GM23248 (cell line): ENCODE measurements at regions not wholly inside any gene's neighbourhood (a gene's known extent, or its start where the extent isn't known, plus 50 kb on each side); places are given as distances from the start of the nearest gene placed in this dataset.

Experiments
- DNase-seq: peaks from one replicate; pipeline ENCODE4 v3.0.0-alpha.2; 2015
- H2AFZ ChIP-seq: fragments of 200-600 bp; sonication (generic); 2 replicates; pipeline ENCODE4 v1.6.1; 2016; ENCODE audit warnings: antibody characterized with exemption
- H3F3A ChIP-seq: fragments of 200-600 bp; sonication (generic); 2 replicates; pipeline ENCODE4 v1.6.1; 2016; ENCODE audit warnings: mild to moderate bottlenecking, antibody characterized with exemption, mixed run types; ENCODE audit not compliant: insufficient read depth
- H3K27ac ChIP-seq: fragments of 200-600 bp; sonication (generic); 2 replicates; pipeline ENCODE4 v1.5.1; 2016; ENCODE audit warnings: mild to moderate bottlenecking
- H3K27me3 ChIP-seq: fragments of 200-600 bp; sonication (generic); replicated peaks from 2 replicates; pipeline ENCODE4 v1.6.1; 2016; ENCODE audit warnings: mild to moderate bottlenecking; ENCODE audit not compliant: insufficient read depth
- H3K36me3 ChIP-seq: fragments of 200-600 bp; sonication (generic); 2 replicates; pipeline ENCODE4 v1.6.1; 2016; ENCODE audit warnings: low read depth, mild to moderate bottlenecking
- H3K4me1 ChIP-seq: fragments of 200-600 bp; sonication (generic); 2 replicates; pipeline ENCODE4 v1.6.1; 2016; ENCODE audit warnings: mild to moderate bottlenecking; ENCODE audit not compliant: insufficient read depth
- H3K4me2 ChIP-seq: fragments of 200-600 bp; sonication (generic); one replicate; pipeline ENCODE4 v1.6.1; 2016; ENCODE audit warnings: mild to moderate bottlenecking; ENCODE audit not compliant: unreplicated experiment
- H3K4me3 ChIP-seq: fragments of 200-600 bp; sonication (generic); 2 replicates; pipeline ENCODE4 v1.5.1; 2016; ENCODE audit warnings: mild to moderate bottlenecking
- H3K79me2 ChIP-seq: fragments of 200-600 bp; sonication (generic); 2 replicates; pipeline ENCODE4 v1.6.1; 2016; ENCODE audit warnings: mild to moderate bottlenecking; ENCODE audit not compliant: insufficient read depth
- H3K9ac ChIP-seq: fragments of 200-600 bp; sonication (generic); 2 replicates; pipeline ENCODE4 v1.6.1; 2016; ENCODE audit warnings: mild to moderate bottlenecking
- H3K9me2 ChIP-seq: fragments of 200-600 bp; sonication (generic); 2 replicates; pipeline ENCODE4 v1.6.1; 2016; ENCODE audit warnings: mixed run types, mild to moderate bottlenecking, moderate library complexity; ENCODE audit not compliant: insufficient read depth
- H3K9me3 ChIP-seq: fragments of 200-600 bp; sonication (generic); one replicate; pipeline ENCODE4 v1.6.1; 2017; ENCODE audit warnings: low read depth
- H4K20me1 ChIP-seq: fragments of 200-600 bp; sonication (generic); 2 replicates; pipeline ENCODE4 v1.6.0; 2016; ENCODE audit not compliant: insufficient read depth
- EZH2 ChIP-seq: fragments of 200-600 bp; sonication (generic); IDR thresholded peaks from 2 replicates; pipeline ENCODE4 v1.6.1; 2018; ENCODE audit warnings: antibody characterized with exemption, mild to moderate bottlenecking; ENCODE audit not compliant: insufficient read depth, poor library complexity, severe bottlenecking
- EZH2phosphoT487 ChIP-seq: fragments of 200-600 bp; sonication (generic); IDR thresholded peaks from 2 replicates; pipeline ENCODE4 v1.6.1; 2018; ENCODE audit warnings: antibody characterized with exemption, moderate library complexity, mild to moderate bottlenecking, low read depth; ENCODE audit not compliant: insufficient read depth
- WGBS, 2 experiments: methylation state at CpG; one replicate each; pipeline ENCODE4 v1.1.6; 2015 to 2017; ENCODE audit warnings: low lambda C conversion rate in 2 of 2, low coverage in 1 of 2; ENCODE audit errors: missing lambda C conversion rate in 2 of 2; 5-methylcytosine and 5-hydroxymethylcytosine counted together
- in situ Hi-C: fragments of 300-500 bp; cut with MboI; formaldehyde crosslinking; loops from 2 replicates; pipeline ENCODE4 v1.15.0; 2020

DNA sequence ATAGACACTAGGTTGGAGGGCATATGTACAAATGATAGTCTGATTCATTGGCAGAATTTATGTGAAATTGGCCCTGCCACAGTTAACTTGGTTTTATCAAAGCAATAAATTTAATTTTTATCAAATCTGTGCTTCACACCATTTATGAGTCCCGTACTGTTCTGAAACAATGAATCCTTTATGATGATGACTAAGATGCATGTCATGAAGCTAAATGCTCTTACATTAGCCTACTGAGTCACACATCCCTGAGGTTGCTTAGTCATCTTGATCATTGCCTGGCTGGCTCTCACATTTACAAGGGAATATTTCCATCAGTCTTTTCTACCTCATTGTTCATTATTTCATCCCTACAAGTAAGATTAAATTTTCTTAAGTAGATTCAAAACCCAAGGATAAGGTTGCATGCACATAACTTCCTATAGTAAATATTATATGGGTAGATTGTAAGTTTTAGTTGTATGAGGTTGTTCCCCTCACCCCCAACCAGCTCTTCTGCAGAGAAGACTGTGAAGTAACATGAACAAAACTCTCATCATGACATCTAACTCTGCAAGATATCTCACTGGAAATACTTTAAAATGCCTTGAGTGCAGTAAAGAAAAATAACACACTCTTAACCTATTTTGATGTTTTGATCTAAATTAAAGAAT is 170.7 kb downstream of the CYB561 start:
- H3K9me2 ChIP-seq, result no peaks in the 10 kb centered on the region
- H3K9me3 ChIP-seq, result no peaks in the 10 kb centered on the region
- peaks cover 65% of the 10 kb centered on the region for H3K4me1 ChIP-seq
- peak overlapping the region; percentile 93 for H3K27ac ChIP-seq
- in situ Hi-C loops, result no loop called here
- H4K20me1 ChIP-seq, result no peaks in the 10 kb centered on the region
- TF ChIP-seq EZH2phosphoT487 (no peak), EZH2 (no peak)
- H3K27me3 ChIP-seq, result no peaks in the 10 kb centered on the region
- H3K36me3 ChIP-seq, result no peaks in the 10 kb centered on the region
- peak overlapping the region; percentile 40 for H3K9ac ChIP-seq
- no peak overlapping the region for H2AFZ ChIP-seq
- DNase-seq, result peak; percentile 98
- 0% methylated on average over 1 of the region's 1 CpG for WGBS, 2 experiments
- peaks cover 62% of the 10 kb centered on the region for H3F3A ChIP-seq
- peak overlapping the region; percentile 29 for H3K4me3 ChIP-seq
- peak overlapping the region; percentile 66 for H3K4me2 ChIP-seq
- peaks cover 61% of the 10 kb centered on the region for H3K79me2 ChIP-seq

DNA sequence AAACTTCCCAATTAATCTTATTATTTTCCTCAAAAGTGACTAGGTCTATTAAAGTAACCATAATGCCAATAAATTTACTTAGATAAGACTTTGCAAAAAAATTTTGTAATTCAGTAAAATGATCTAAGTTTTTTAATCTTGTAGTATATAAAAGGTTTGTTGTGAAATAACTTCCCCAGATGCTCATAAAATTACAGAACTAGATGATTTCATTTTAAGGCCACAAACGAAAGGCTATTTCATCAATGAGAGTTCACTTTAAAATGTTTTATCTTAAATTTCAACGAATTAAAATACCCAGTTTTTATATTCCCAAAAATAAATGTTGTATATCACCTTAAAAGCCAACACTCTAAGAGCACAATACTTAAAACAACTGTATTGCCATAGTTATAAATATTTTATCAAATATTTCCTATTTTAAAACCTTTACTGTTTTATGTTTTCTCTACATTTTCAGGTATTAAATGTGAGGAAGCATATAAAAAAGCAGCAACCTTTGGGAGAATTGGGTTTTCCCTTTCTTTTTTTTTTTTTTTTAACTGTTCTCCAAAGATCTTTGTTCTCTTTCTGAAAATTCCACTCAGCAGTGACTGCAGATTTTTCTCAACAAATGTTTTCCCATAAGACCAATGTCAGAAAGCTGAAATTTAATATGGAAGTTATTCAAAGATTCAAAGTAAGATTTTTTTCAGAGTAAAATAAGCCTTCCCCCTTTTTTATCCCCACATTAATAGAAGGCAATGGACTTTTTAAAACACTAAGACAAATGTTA is 169.9 kb downstream of the CYB561 start:
- Histone ChIP-seq H3K4me1 (peaks cover 72% of the 10 kb centered on the region), H3K27ac (peak overlapping the region; percentile 93), H3K9me2 (no peaks in the 10 kb centered on the region), H3K4me2 (peak overlapping the region; percentile 66), H3K9ac (peak overlapping the region; percentile 40), H3K79me2 (peaks cover 65% of the 10 kb centered on the region), H4K20me1 (no peaks in the 10 kb centered on the region), H2AFZ (no peak overlapping the region), H3K4me3 (peak overlapping the region; percentile 29), H3F3A (peaks cover 63% of the 10 kb centered on the region), H3K27me3 (no peaks in the 10 kb centered on the region), H3K9me3 (no peaks in the 10 kb centered on the region), H3K36me3 (no peaks in the 10 kb centered on the region)
- DNase-seq, result peak; percentile 60
- no peak for TF ChIP-seq EZH2
- TF ChIP-seq EZH2phosphoT487, result no peak
- WGBS, 2 experiments, result 36 to 41% methylated on average over 2 of the region's 2 CpGs
- in situ Hi-C loops, result no loop called here

DNA sequence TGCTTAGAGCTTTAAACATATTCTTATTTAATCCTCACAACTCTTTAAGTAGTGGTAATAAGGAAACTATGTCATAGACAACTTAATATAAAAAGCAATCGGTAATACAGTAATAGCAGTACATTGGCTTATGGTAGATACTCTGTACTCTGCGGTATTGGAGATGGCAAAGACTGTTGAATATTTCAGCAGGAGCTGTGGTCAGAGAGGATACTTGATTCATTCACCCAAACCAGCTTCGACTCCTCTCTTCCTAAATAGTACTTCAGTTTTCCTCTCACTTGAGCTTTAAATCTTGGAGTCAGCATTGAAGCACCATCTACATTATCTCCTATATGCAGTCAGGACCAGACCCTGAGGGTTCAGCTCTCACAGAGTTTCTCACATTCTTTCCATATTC is 169.3 kb downstream of the CYB561 start:
- 93 to 98% methylated on average over 3 of the region's 3 CpGs for WGBS, 2 experiments
- Histone ChIP-seq H3F3A (peaks cover 69% of the 10 kb centered on the region), H4K20me1 (no peaks in the 10 kb centered on the region), H3K9ac (peak overlapping the region; percentile 40; the same call in 1 of the 2 replicates), H3K79me2 (peaks cover 70% of the 10 kb centered on the region), H2AFZ (no peak overlapping the region), H3K4me3 (no peak overlapping the region), H3K9me2 (no peaks in the 10 kb centered on the region), H3K4me1 (peaks cover 78% of the 10 kb centered on the region), H3K27me3 (no peaks in the 10 kb centered on the region), H3K27ac (peak overlapping the region; percentile 93), H3K36me3 (no peaks in the 10 kb centered on the region), H3K9me3 (no peaks in the 10 kb centered on the region), H3K4me2 (peak overlapping the region; percentile 66)
- TF ChIP-seq EZH2, result no peak
- TF ChIP-seq EZH2phosphoT487, result no peak
- no peak for DNase-seq
- in situ Hi-C loops, result no loop called here

DNA sequence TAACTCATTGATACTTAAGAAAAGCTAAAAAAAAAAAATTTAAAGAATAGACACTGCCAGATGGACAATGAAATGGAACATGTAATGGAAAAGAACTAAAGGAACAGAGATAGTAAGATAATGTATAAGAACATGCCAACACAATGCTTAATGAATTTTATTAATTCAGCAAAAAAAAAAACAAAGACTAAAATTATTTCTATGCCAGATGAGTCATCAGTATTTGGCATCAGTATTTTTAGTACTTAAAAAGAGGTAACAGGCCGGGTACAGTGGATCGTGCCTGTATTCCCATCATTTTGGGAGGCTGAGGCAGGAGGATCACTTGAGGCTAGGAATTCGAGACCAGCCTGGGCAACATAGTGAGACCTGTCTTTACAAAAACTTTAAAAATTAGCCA is 168.5 kb downstream of the CYB561 start:
- WGBS, 2 experiments, result 52 to 59% methylated on average over 3 of the region's 3 CpGs
- no peak overlapping the region for H3K4me3 ChIP-seq
- peaks cover 78% of the 10 kb centered on the region for H3K4me1 ChIP-seq
- peak; percentile 49 for DNase-seq
- in situ Hi-C loops, result no loop called here
- H3K9ac ChIP-seq, result no peak overlapping the region
- H3F3A ChIP-seq, result peaks cover 77% of the 10 kb centered on the region
- peaks cover 70% of the 10 kb centered on the region for H3K79me2 ChIP-seq
- H4K20me1 ChIP-seq, result no peaks in the 10 kb centered on the region
- no peak overlapping the region for H3K4me2 ChIP-seq
- H3K36me3 ChIP-seq, result no peaks in the 10 kb centered on the region
- H3K27me3 ChIP-seq, result no peaks in the 10 kb centered on the region
- no peaks in the 10 kb centered on the region for H3K9me3 ChIP-seq
- H3K27ac ChIP-seq, result peak overlapping the region; percentile 93
- no peak for TF ChIP-seq EZH2phosphoT487
- no peak for TF ChIP-seq EZH2
- H3K9me2 ChIP-seq, result no peaks in the 10 kb centered on the region
- H2AFZ ChIP-seq, result no peak overlapping the region
